H9 (cell line): ENCODE measurements at regions not wholly inside any gene's neighbourhood (a gene's known extent, or its start where the extent isn't known, plus 50 kb on each side); places are given as distances from the start of the nearest gene placed in this dataset.

Experiments used
- DNase-seq: peaks from one replicate; pipeline ENCODE4 v3.0.0-alpha.2; 2017
- H2AFZ ChIP-seq: one replicate; pipeline ENCODE4 v1.6.1; 2013; ENCODE audit warnings: mild to moderate bottlenecking, low read length, control low read depth, moderate library complexity
- H2AK5ac ChIP-seq: 2 replicates; pipeline ENCODE4 v1.6.1; 2013; ENCODE audit warnings: low read length, control low read depth, mixed read lengths; ENCODE audit not compliant: insufficient read length
- H2BK120ac ChIP-seq: one replicate; pipeline ENCODE4 v1.6.1; 2013; ENCODE audit warnings: low read depth, mild to moderate bottlenecking, low read length, control low read depth, inconsistent platforms; ENCODE audit not compliant: poor library complexity, severe bottlenecking
- H2BK12ac ChIP-seq: 2 replicates; pipeline ENCODE4 v1.6.1; 2013; ENCODE audit warnings: low read length, control low read depth, mixed read lengths, low read depth; ENCODE audit not compliant: insufficient read length
- H2BK15ac ChIP-seq: 2 replicates; pipeline ENCODE4 v1.6.1; 2013; ENCODE audit warnings: low read depth, low read length, control low read depth
- H2BK20ac ChIP-seq: one replicate; pipeline ENCODE4 v1.6.1; 2013; ENCODE audit warnings: low read depth, mild to moderate bottlenecking, low read length, control low read depth, inconsistent platforms; ENCODE audit not compliant: poor library complexity, severe bottlenecking
- H2BK5ac ChIP-seq: 2 replicates; pipeline ENCODE4 v1.6.1; 2013; ENCODE audit warnings: low read length, control low read depth, mixed read lengths; ENCODE audit not compliant: insufficient read length
- H3K14ac ChIP-seq: 2 replicates; pipeline ENCODE4 v1.6.1; 2013; ENCODE audit warnings: low read length, control low read depth; ENCODE audit not compliant: insufficient read depth
- H3K18ac ChIP-seq: 2 replicates; pipeline ENCODE4 v1.6.1; 2013; ENCODE audit warnings: low read depth, mild to moderate bottlenecking, mixed read lengths, low read length, control low read depth; ENCODE audit not compliant: insufficient read length
- H3K23ac ChIP-seq: 2 replicates; pipeline ENCODE4 v1.6.1; 2013; ENCODE audit warnings: low read length, control low read depth, mixed read lengths, low read depth; ENCODE audit not compliant: insufficient read length
- H3K23me2 ChIP-seq: 2 replicates; pipeline ENCODE4 v1.6.1; 2013; ENCODE audit warnings: low read depth, mild to moderate bottlenecking, mixed read lengths, low read length, control low read depth; ENCODE audit not compliant: insufficient read length, poor library complexity, severe bottlenecking
- H3K27ac ChIP-seq: 2 replicates; pipeline ENCODE4 v1.5.1; 2013; ENCODE audit warnings: low read length, control low read depth, mixed read lengths, low read depth; ENCODE audit not compliant: insufficient read length
- H3K27me3 ChIP-seq: 2 replicates; pipeline ENCODE4 v1.6.1; 2013; ENCODE audit warnings: low read length, control low read depth, inconsistent platforms; ENCODE audit not compliant: insufficient read depth
- H3K4ac ChIP-seq: 2 replicates; pipeline ENCODE4 v1.6.1; 2013; ENCODE audit warnings: low read depth, mild to moderate bottlenecking, control low read depth, inconsistent platforms, low read length, moderate library complexity
- H3K4me1 ChIP-seq: 2 replicates; pipeline ENCODE4 v1.6.1; 2013; ENCODE audit warnings: low read length, control low read depth, inconsistent platforms; ENCODE audit not compliant: insufficient read depth
- H3K4me2 ChIP-seq: 2 replicates; pipeline ENCODE4 v1.6.1; 2013; ENCODE audit warnings: low read length, control low read depth, mixed read lengths; ENCODE audit not compliant: insufficient read length, insufficient read depth
- H3K56ac ChIP-seq: 2 replicates; pipeline ENCODE4 v1.6.1; 2013; ENCODE audit warnings: low read depth, mild to moderate bottlenecking, mixed read lengths, low read length, control low read depth; ENCODE audit not compliant: insufficient read length
- H3K79me1 ChIP-seq: 2 replicates; pipeline ENCODE4 v1.6.1; 2013; ENCODE audit warnings: low read depth, mild to moderate bottlenecking, moderate library complexity, low read length, control low read depth, inconsistent platforms; ENCODE audit not compliant: insufficient read depth, poor library complexity, severe bottlenecking
- H3K79me2 ChIP-seq: 2 replicates; pipeline ENCODE4 v1.6.1; 2013; ENCODE audit warnings: low read length, control low read depth, inconsistent platforms; ENCODE audit not compliant: insufficient read depth
- H3K9ac ChIP-seq: 2 replicates; pipeline ENCODE4 v1.6.1; 2013; ENCODE audit warnings: low read length, control low read depth, mixed read lengths; ENCODE audit not compliant: insufficient read length; ENCODE audit errors: extremely low read depth
- H3K9me3 ChIP-seq: one replicate; pipeline ENCODE4 v1.6.1; 2013; ENCODE audit warnings: low read depth, low read length, inconsistent platforms; ENCODE audit not compliant: control insufficient read depth
- H3T11ph ChIP-seq: one replicate; pipeline ENCODE4 v1.6.1; 2013; ENCODE audit warnings: mild to moderate bottlenecking, low read length, control low read depth, inconsistent platforms
- H4K20me1 ChIP-seq: one replicate; pipeline ENCODE4 v1.6.1; 2013; ENCODE audit not compliant: control insufficient read depth, insufficient read length, insufficient read depth
- H4K5ac ChIP-seq: 2 replicates; pipeline ENCODE4 v1.6.1; 2013; ENCODE audit warnings: low read depth, mild to moderate bottlenecking, mixed read lengths, low read length, control low read depth; ENCODE audit not compliant: insufficient read length
- H4K8ac ChIP-seq: replicated peaks from 2 replicates; pipeline ENCODE4 v1.6.1; 2013; ENCODE audit warnings: low read length, control low read depth, mixed read lengths, low read depth; ENCODE audit not compliant: insufficient read length
- H4K91ac ChIP-seq: 2 replicates; pipeline ENCODE4 v1.6.1; 2013; ENCODE audit warnings: low read depth, mild to moderate bottlenecking, moderate library complexity, mixed read lengths, low read length, control low read depth; ENCODE audit not compliant: insufficient read length
- H3K27ac Mint-ChIP-seq, 3 experiments: 2 replicates in 2 of 3; 3 replicates in 1 of 3; pipeline ENCODE4 v1.8.0; 2020 to 2021; ENCODE audit warnings: mixed read lengths in 3 of 3, mild to moderate bottlenecking in 1 of 3, moderate library complexity in 1 of 3
- H3K27me3 Mint-ChIP-seq: 2 replicates; pipeline ENCODE4 v1.8.0; 2021; ENCODE audit warnings: low read depth, mild to moderate bottlenecking, moderate library complexity, mixed read lengths
- H3K36me3 Mint-ChIP-seq, 3 experiments: 2 replicates in 2 of 3; 3 replicates in 1 of 3; pipeline ENCODE4 v1.8.0; 2020 to 2021; ENCODE audit warnings: low read depth in 3 of 3, mixed read lengths in 3 of 3; ENCODE audit not compliant: insufficient read depth in 1 of 3
- H3K4me1 Mint-ChIP-seq, 2 experiments: 2 replicates each; pipeline ENCODE4 v1.8.0; 2020; ENCODE audit warnings: mixed read lengths in 2 of 2
- H3K4me3 Mint-ChIP-seq, 2 experiments: 2 replicates in 1 of 2; 3 replicates in 1 of 2; pipeline ENCODE4 v1.8.0; 2020 to 2021; ENCODE audit warnings: mild to moderate bottlenecking in 2 of 2, mixed read lengths in 2 of 2, moderate library complexity in 1 of 2
- H3K9me3 Mint-ChIP-seq, 2 experiments: 2 replicates in 1 of 2; 3 replicates in 1 of 2; pipeline ENCODE4 v1.8.0; 2020; ENCODE audit warnings: mild to moderate bottlenecking in 2 of 2, mixed read lengths in 2 of 2, moderate library complexity in 1 of 2
- CTCF ChIP-seq: fragments of 200-600 bp; sonication (generic); conservative IDR thresholded peaks from 3 replicates; pipeline ENCODE4 v1.8.0; 2021; ENCODE audit warnings: antibody characterized with exemption, mild to moderate bottlenecking
- WGBS: extraction: QIAGEN DNeasy Blood & Tissue Kit; methylation state at CpG from one replicate; pipeline ENCODE4 v1.1.7; 2013; ENCODE audit warnings: missing lambda C conversion rate, low lambda C conversion rate, mixed read lengths; ENCODE audit not compliant: insufficient read length; ENCODE audit errors: extremely low coverage; 5-methylcytosine and 5-hydroxymethylcytosine counted together

GRCh38 chr11:113634940-113635575 lies 71.0 kb downstream of the TMPRSS5 start:
- no peak overlapping the region for H3K4me3 Mint-ChIP-seq
- Histone ChIP-seq H2AFZ (no peak overlapping the region), H3K79me2 (no peaks in the 10 kb centered on the region), H3K56ac (no peak overlapping the region), H3K23ac (no peak overlapping the region), H3K4me1 (peaks cover 3% of the 10 kb centered on the region; the same call in 1 of the 2 replicates), H3K9ac (no peak overlapping the region), H3K27ac (no peak overlapping the region), H3K4me2 (no peak overlapping the region), H3K14ac (no peak overlapping the region), H3K23me2 (no peaks in the 10 kb centered on the region), H3K18ac (no peak overlapping the region), H3K4ac (no peak overlapping the region), H4K91ac (no peak overlapping the region), H2AK5ac (no peak overlapping the region), H3K9me3 (no peaks in the 10 kb centered on the region), H4K8ac (no peak overlapping the region), H4K20me1 (no peaks in the 10 kb centered on the region), H2BK12ac (no peak overlapping the region), H3T11ph (no peak overlapping the region), H3K79me1 (no peaks in the 10 kb centered on the region), H2BK120ac (no peak overlapping the region), H2BK15ac (no peak overlapping the region), H2BK20ac (no peak overlapping the region), H3K27me3 (no peaks in the 10 kb centered on the region; the same call in 1 of the 2 replicates), H4K5ac (no peak overlapping the region), H2BK5ac (no peak overlapping the region)
- DNase-seq, result no peak
- no CpG with 5 or more reads among the region's 5 CpGs for whole genome bisulfite sequencing
- peaks cover 0 to 3% (median 2%) of the 10 kb centered on the region in 3 experiments; a peak in 2 of 7 replicates for H3K36me3 Mint-ChIP-seq
- H3K9me3 Mint-ChIP-seq, result peaks cover 3 to 5% of the 10 kb centered on the region in 2 experiments; a peak in 3 of 5 replicates
- H3K27me3 Mint-ChIP-seq, result peaks cover 62% of the 10 kb centered on the region
- H3K27ac Mint-ChIP-seq, result no peak overlapping the region; a peak in 1 of 7 replicates
- TF ChIP-seq CTCF, result no peak
- H3K4me1 Mint-ChIP-seq, result peaks cover 8 to 10% of the 10 kb centered on the region in 2 experiments
